ENCODE measurements at regions not wholly inside any gene's neighbourhood (a gene's known extent, or its start where the extent isn't known, plus 50 kb on each side); places are given as distances from the start of the nearest gene placed in this dataset.

DNA sequence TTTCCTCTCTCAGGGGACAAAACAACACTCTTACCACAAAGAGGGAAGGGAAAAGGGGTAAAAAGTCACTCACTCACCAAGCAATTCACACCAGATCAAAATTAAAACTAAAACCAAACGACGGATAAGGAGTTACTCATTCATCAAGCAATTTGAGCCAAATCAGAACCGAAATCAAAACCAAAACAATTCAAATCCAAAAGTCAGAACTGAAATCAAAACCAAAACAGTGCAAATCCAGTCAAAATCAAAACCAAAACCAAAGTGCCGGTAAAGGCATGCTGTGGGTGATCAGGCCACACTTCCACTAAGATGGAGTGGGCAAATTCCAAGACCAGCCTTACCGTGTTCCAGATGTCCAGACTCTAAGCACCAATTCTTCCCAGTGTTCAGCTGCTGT lies 717.9 kb downstream of the AMY1C start:
- Histone ChIP-seq H3K9me3 (ENCODE audit: control extremely low read depth in 1 of 3, control insufficient read depth in 2 of 3, insufficient read depth in 1 of 3, low read length in 2 of 3) (peaks cover 0 to 27% (median 0%) of the 10 kb centered on the region in 3 donors), H3K4me3 (ENCODE audit: control extremely low read depth in 1 of 5, extremely low read depth in 1 of 5, insufficient read depth in 1 of 5, low read depth in 2 of 5, low read length in 4 of 5) (no peak overlapping the region), H3K79me2 (ENCODE audit: control insufficient read depth, insufficient read depth, low read length) (no peaks in the 10 kb centered on the region), H3K27ac (ENCODE audit: low read length in 2 of 2) (no peak overlapping the region), H4K20me1 (ENCODE audit: control insufficient read depth, insufficient read depth, low read length, poor library complexity, severe bottlenecking) (no peaks in the 10 kb centered on the region), H3K4me2 (replicated peaks; ENCODE audit: low read depth, low read length, poor library complexity, severe bottlenecking) (peak overlapping the region; percentile 15), H3K4me1 (ENCODE audit: control insufficient read depth in 2 of 2, insufficient read depth in 2 of 2, low read length in 2 of 2) (no peaks in the 10 kb centered on the region), H2AFZ (ENCODE audit: insufficient read depth, low read depth, low read length, poor library complexity, severe bottlenecking) (peak overlapping the region; percentile 33), H3K36me3 (replicated peaks in 1 of 2; ENCODE audit: control extremely low read depth in 1 of 2, control insufficient read depth in 1 of 2, extremely low read depth in 1 of 2, insufficient read depth in 2 of 2, low read length in 1 of 2) (no peaks in the 10 kb centered on the region), H3K9ac (ENCODE audit: low read length) (no peak overlapping the region), H3K27me3 (replicated peaks in 1 of 4; ENCODE audit: control extremely low read depth in 1 of 4, control insufficient read depth in 3 of 4, insufficient read depth in 4 of 4, low read length in 3 of 4) (no peaks in the 10 kb centered on the region)
- no peaks in the 10 kb centered on the region for H3K4me1 Mint-ChIP-seq
- ChIA-PET POLR2A (no interaction called here), CTCF (no interaction called here)
- ATAC-seq (ENCODE audit: low read depth) (no peak), DNase-seq (peak; percentile 17)
- peaks cover 5% of the 10 kb centered on the region for H3K9me3 Mint-ChIP-seq (ENCODE audit: insufficient read depth)
- no peak overlapping the region for H3K4me3 Mint-ChIP-seq
- no peak overlapping the region for H3K27ac Mint-ChIP-seq
- intact Hi-C loops (cut with micrococcal nuclease): no loop called here
- H3K27me3 Mint-ChIP-seq: no peaks in the 10 kb centered on the region
- WGBS (ENCODE audit: insufficient coverage): 74% methylated on average over 2 of the region's 5 CpGs
- no peak for TF ChIP-seq EZH2 (IDR thresholded peaks at IDR 0.05; ENCODE audit: borderline replicate concordance, insufficient read depth, low read depth, low read length, poor library complexity, severe bottlenecking)
- TF ChIP-seq, protein P1, sequence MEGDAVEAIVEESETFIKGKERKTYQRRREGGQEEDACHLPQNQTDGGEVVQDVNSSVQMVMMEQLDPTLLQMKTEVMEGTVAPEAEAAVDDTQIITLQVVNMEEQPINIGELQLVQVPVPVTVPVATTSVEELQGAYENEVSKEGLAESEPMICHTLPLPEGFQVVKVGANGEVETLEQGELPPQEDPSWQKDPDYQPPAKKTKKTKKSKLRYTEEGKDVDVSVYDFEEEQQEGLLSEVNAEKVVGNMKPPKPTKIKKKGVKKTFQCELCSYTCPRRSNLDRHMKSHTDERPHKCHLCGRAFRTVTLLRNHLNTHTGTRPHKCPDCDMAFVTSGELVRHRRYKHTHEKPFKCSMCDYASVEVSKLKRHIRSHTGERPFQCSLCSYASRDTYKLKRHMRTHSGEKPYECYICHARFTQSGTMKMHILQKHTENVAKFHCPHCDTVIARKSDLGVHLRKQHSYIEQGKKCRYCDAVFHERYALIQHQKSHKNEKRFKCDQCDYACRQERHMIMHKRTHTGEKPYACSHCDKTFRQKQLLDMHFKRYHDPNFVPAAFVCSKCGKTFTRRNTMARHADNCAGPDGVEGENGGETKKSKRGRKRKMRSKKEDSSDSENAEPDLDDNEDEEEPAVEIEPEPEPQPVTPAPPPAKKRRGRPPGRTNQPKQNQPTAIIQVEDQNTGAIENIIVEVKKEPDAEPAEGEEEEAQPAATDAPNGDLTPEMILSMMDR (IDR thresholded peaks at IDR 0.05): no peak

DNA sequence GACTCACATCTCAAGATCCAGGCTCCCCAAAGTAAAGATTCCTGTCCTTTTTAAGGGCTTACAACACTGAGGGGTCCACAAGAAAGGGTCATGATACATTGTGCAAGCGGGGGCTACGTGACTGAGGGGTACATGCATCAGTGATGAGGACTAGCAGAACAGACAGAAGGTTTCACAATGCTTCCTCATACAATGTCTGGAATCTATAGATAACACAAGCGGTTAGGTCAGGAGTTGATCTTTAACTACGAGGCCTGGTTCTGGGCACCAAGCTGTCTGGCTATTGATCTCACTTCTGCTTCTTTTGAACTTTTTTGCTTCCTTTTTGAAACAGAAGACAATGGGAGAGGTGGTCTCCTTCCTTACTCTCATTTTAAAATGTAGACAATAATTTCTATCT lies 718.6 kb downstream of the AMY1C start:
- H3K4me2 ChIP-seq (replicated peaks; ENCODE audit: low read depth, low read length, poor library complexity, severe bottlenecking): no peak overlapping the region
- ChIA-PET POLR2A (no interaction called here), CTCF (no interaction called here)
- no peaks in the 10 kb centered on the region for H3K4me1 Mint-ChIP-seq
- H3K79me2 ChIP-seq (ENCODE audit: control insufficient read depth, insufficient read depth, low read length): no peaks in the 10 kb centered on the region
- H3K9ac ChIP-seq (ENCODE audit: low read length): no peak overlapping the region
- H3K36me3 ChIP-seq (replicated peaks in 1 of 2; ENCODE audit: control extremely low read depth in 1 of 2, control insufficient read depth in 1 of 2, extremely low read depth in 1 of 2, insufficient read depth in 2 of 2, low read length in 1 of 2): no peaks in the 10 kb centered on the region
- H4K20me1 ChIP-seq (ENCODE audit: control insufficient read depth, insufficient read depth, low read length, poor library complexity, severe bottlenecking): no peaks in the 10 kb centered on the region
- WGBS (ENCODE audit: insufficient coverage): 100% methylated on average over 2 of the region's 4 CpGs
- no peaks in the 10 kb centered on the region for H3K4me1 ChIP-seq (ENCODE audit: control insufficient read depth in 2 of 2, insufficient read depth in 2 of 2, low read length in 2 of 2)
- peak overlapping the region; percentile 33 for H2AFZ ChIP-seq (ENCODE audit: insufficient read depth, low read depth, low read length, poor library complexity, severe bottlenecking)
- DNase-seq (no peak), ATAC-seq (ENCODE audit: low read depth) (no peak)
- TF ChIP-seq, protein P1 (IDR thresholded peaks at IDR 0.05): no peak
- no peak for TF ChIP-seq EZH2 (IDR thresholded peaks at IDR 0.05; ENCODE audit: borderline replicate concordance, insufficient read depth, low read depth, low read length, poor library complexity, severe bottlenecking)
- H3K9me3 ChIP-seq (ENCODE audit: control extremely low read depth in 1 of 3, control insufficient read depth in 2 of 3, insufficient read depth in 1 of 3, low read length in 2 of 3): peaks cover 0 to 24% (median 0%) of the 10 kb centered on the region in 3 donors
- no peaks in the 10 kb centered on the region for H3K27me3 ChIP-seq (replicated peaks in 1 of 4; ENCODE audit: control extremely low read depth in 1 of 4, control insufficient read depth in 3 of 4, insufficient read depth in 4 of 4, low read length in 3 of 4)
- no peak overlapping the region for H3K4me3 Mint-ChIP-seq
- no peak overlapping the region for H3K27ac ChIP-seq (ENCODE audit: low read length in 2 of 2)
- H3K9me3 Mint-ChIP-seq (ENCODE audit: insufficient read depth): peaks cover 4% of the 10 kb centered on the region
- intact Hi-C loops (cut with micrococcal nuclease): no loop called here
- no peak overlapping the region for H3K4me3 ChIP-seq (ENCODE audit: control extremely low read depth in 1 of 5, extremely low read depth in 1 of 5, insufficient read depth in 1 of 5, low read depth in 2 of 5, low read length in 4 of 5)
- no peak overlapping the region for H3K27ac Mint-ChIP-seq
- H3K27me3 Mint-ChIP-seq: no peaks in the 10 kb centered on the region
